Naive thymus-derived CD4-positive, alpha-beta T cell (primary cell): ENCODE measurements at regions not wholly inside any gene's neighbourhood (a gene's known extent, or its start where the extent isn't known, plus 50 kb on each side); places are given as distances from the start of the nearest gene placed in this dataset.

Experiments used
- ATAC-seq: fragments of 150-1000 bp; cut with Tn5 transposase; 2 replicates; pipeline ENCODE4 v1.10.0; 2021; ENCODE audit warnings: mild to moderate bottlenecking, moderate library complexity
- CTCF ChIA-PET: fragments of 350-600 bp; sonication (Branson Sonifier 250); formaldehyde crosslinking; loops from one replicate; lab custom pipeline; 2021; ENCODE audit warnings: antibody characterized with exemption; lab: Charles Lee
- POLR2A ChIA-PET: fragments of 350-600 bp; sonication (Branson Sonifier 250); formaldehyde crosslinking; loops from one replicate; lab custom pipeline; 2021; ENCODE audit warnings: antibody characterized with exemption, inconsistent platforms; lab: Charles Lee
- DNase-seq, 9 donors: peaks; one replicate each; pipeline versions ENCODE4 v3.0.0 to v3.0.0-alpha.2; 2020 to 2022; ENCODE audit warnings: mixed read lengths in 1 of 9
- H3K27ac ChIP-seq: one replicate; pipeline ENCODE4 v1.7.0; 2013; ENCODE audit warnings: mild to moderate bottlenecking, low read depth, low read length, moderate library complexity
- H3K27me3 ChIP-seq, 2 donors: one replicate each; pipeline ENCODE4 v1.7.0; 2013; ENCODE audit warnings: low read length in 2 of 2, mild to moderate bottlenecking in 2 of 2, moderate library complexity in 2 of 2; ENCODE audit not compliant: control insufficient read depth in 2 of 2, insufficient read depth in 2 of 2
- H3K36me3 ChIP-seq, 3 experiments: 1 replicate in 2 of 3; 2 replicates in 1 of 3; pipeline ENCODE4 v1.7.0; 2013; ENCODE audit warnings: low read length in 3 of 3, mild to moderate bottlenecking in 3 of 3, moderate library complexity in 1 of 3; ENCODE audit not compliant: insufficient read depth in 3 of 3, control insufficient read depth in 2 of 3
- H3K4me1 ChIP-seq, 2 donors: one replicate each; pipeline ENCODE4 v1.7.0; 2013; ENCODE audit warnings: low read length in 2 of 2, mild to moderate bottlenecking in 2 of 2, moderate library complexity in 1 of 2; ENCODE audit not compliant: control insufficient read depth in 2 of 2, insufficient read depth in 2 of 2
- H3K4me3 ChIP-seq: 2 replicates; pipeline ENCODE4 v1.7.0; 2013; ENCODE audit warnings: mild to moderate bottlenecking, low read length
- H3K9me3 ChIP-seq, 3 experiments: 1 replicate in 2 of 3; 2 replicates in 1 of 3; pipeline ENCODE4 v1.7.0; 2013; ENCODE audit warnings: low read length in 3 of 3; ENCODE audit not compliant: control insufficient read depth in 2 of 3
- H3K27ac Mint-ChIP-seq, 9 donors: one replicate each; pipeline ENCODE4 v1.8.0; 2020 to 2022; ENCODE audit warnings: mixed read lengths in 9 of 9, mild to moderate bottlenecking in 8 of 9, moderate library complexity in 5 of 9, inconsistent platforms in 2 of 9
- H3K27me3 Mint-ChIP-seq, 5 donors: one replicate each; pipeline ENCODE4 v1.8.0; 2021 to 2022; ENCODE audit warnings: mixed read lengths in 5 of 5, mild to moderate bottlenecking in 1 of 5
- H3K36me3 Mint-ChIP-seq, 5 donors: one replicate each; pipeline ENCODE4 v1.8.0; 2020 to 2022; ENCODE audit warnings: mixed read lengths in 5 of 5, mild to moderate bottlenecking in 3 of 5, inconsistent platforms in 1 of 5
- H3K4me1 Mint-ChIP-seq, 7 donors: one replicate each; pipeline ENCODE4 v1.8.0; 2020 to 2022; ENCODE audit warnings: mixed read lengths in 7 of 7, mild to moderate bottlenecking in 3 of 7, inconsistent platforms in 1 of 7
- H3K4me3 Mint-ChIP-seq, 10 donors: one replicate each; pipeline ENCODE4 v1.8.0; 2020 to 2022; ENCODE audit warnings: mild to moderate bottlenecking in 10 of 10, mixed read lengths in 10 of 10, moderate library complexity in 6 of 10, inconsistent platforms in 2 of 10
- H3K9me3 Mint-ChIP-seq, 11 donors: one replicate each; pipeline ENCODE4 v1.8.0; 2020 to 2022; ENCODE audit warnings: mixed read lengths in 11 of 11, mild to moderate bottlenecking in 4 of 11, inconsistent platforms in 1 of 11, moderate library complexity in 1 of 11
- intact Hi-C, 2 donors: fragments of 100-400 bp; cut with micrococcal nuclease; formaldehyde crosslinking; loops; one replicate each; pipeline ENCODE4 v1.15.1; 2023

- Mint-ChIP-seq H3K9me3 (no peaks in the 10 kb centered on the region), H3K4me1 (no peaks in the 10 kb centered on the region), H3K27me3 (peaks cover 5 to 35% (median 6%) of the 10 kb centered on the region in 5 donors), H3K27ac (no peak overlapping the region), H3K36me3 (no peaks in the 10 kb centered on the region), H3K4me3 (no peak overlapping the region)
- intact Hi-C loops: no loop called here
- ATAC-seq: no peak
- Histone ChIP-seq H3K4me3 (no peak overlapping the region), H3K9me3 (no peaks in the 10 kb centered on the region), H3K27ac (no peak overlapping the region), H3K27me3 (no peaks in the 10 kb centered on the region), H3K36me3 (no peaks in the 10 kb centered on the region), H3K4me1 (no peaks in the 10 kb centered on the region)
- DNase-seq: no peak
- CTCF ChIA-PET: no interaction called here
- POLR2A ChIA-PET: no interaction called here
These were observed 292.3 kb upstream of the IRX4 start for GRCh38 chr5:2175041-2175440.

- Histone ChIP-seq H3K27me3 (no peaks in the 10 kb centered on the region), H3K4me3 (no peak overlapping the region), H3K36me3 (no peaks in the 10 kb centered on the region), H3K9me3 (no peaks in the 10 kb centered on the region), H3K4me1 (no peaks in the 10 kb centered on the region), H3K27ac (no peak overlapping the region)
- intact Hi-C loops: no loop called here
- Mint-ChIP-seq H3K4me1 (no peaks in the 10 kb centered on the region), H3K4me3 (no peak overlapping the region), H3K9me3 (no peaks in the 10 kb centered on the region), H3K27ac (no peak overlapping the region), H3K27me3 (peaks cover 5 to 34% (median 6%) of the 10 kb centered on the region in 5 donors), H3K36me3 (no peaks in the 10 kb centered on the region)
- ATAC-seq: no peak
- no peak for DNase-seq
- CTCF ChIA-PET: no interaction called here
- POLR2A ChIA-PET: no interaction called here
These were observed 291.8 kb upstream of the IRX4 start for GRCh38 chr5:2174538-2174937.

DNA sequence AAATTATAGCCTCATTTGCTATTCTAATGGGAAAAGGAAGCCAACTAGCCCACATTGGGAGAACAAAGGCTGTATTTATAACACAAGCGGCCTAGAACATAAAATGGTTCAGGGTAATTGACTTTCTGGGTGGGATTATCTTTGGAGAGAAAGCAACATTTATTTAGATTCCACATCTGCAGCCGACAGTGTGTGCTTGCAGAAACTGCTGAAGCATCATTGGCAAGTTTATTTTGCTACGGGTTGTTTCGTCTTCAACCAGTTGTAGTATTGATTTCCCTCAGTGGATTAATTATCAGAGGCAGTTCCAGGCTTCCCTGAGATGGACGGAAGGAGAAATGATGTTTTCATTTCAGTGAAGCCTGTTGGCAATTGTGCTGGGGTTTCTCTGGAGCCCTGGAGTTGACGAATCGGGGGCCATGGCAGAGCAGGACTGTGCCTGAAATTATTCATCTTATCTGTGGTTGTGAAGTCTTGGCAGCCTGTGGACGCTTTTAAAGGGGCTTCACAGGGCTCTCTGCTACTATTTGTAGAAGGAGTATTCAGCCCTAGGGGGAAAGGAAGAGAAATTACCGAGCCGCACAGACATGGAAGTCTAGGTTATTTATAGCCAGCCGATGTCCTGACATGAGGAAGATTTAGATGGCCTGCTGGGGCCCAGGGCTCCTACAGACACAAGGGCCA is 290.6 kb upstream of the IRX4 start:
- Histone ChIP-seq H3K4me3 (no peak overlapping the region), H3K27ac (no peak overlapping the region), H3K9me3 (no peaks in the 10 kb centered on the region), H3K4me1 (no peaks in the 10 kb centered on the region), H3K27me3 (no peaks in the 10 kb centered on the region), H3K36me3 (no peaks in the 10 kb centered on the region)
- CTCF ChIA-PET: no interaction called here
- Mint-ChIP-seq H3K27ac (no peak overlapping the region), H3K27me3 (peaks cover 6 to 40% (median 9%) of the 10 kb centered on the region in 5 donors), H3K9me3 (no peaks in the 10 kb centered on the region), H3K4me1 (no peaks in the 10 kb centered on the region), H3K4me3 (no peak overlapping the region), H3K36me3 (no peaks in the 10 kb centered on the region)
- intact Hi-C loops: no loop called here
- ATAC-seq: no peak
- POLR2A ChIA-PET: no interaction called here
- DNase-seq: no peak

- intact Hi-C loops: no loop called here
- Histone ChIP-seq H3K36me3 (no peaks in the 10 kb centered on the region), H3K27me3 (no peaks in the 10 kb centered on the region), H3K4me3 (no peak overlapping the region), H3K4me1 (no peaks in the 10 kb centered on the region), H3K9me3 (no peaks in the 10 kb centered on the region), H3K27ac (no peak overlapping the region)
- POLR2A ChIA-PET: no interaction called here
- no peak overlapping the region for H3K27ac Mint-ChIP-seq
- H3K4me1 Mint-ChIP-seq: no peaks in the 10 kb centered on the region
- H3K9me3 Mint-ChIP-seq: no peaks in the 10 kb centered on the region
- ATAC-seq (no peak), DNase-seq (no peak)
- H3K36me3 Mint-ChIP-seq: no peaks in the 10 kb centered on the region
- H3K27me3 Mint-ChIP-seq: peaks cover 6 to 48% (median 10%) of the 10 kb centered on the region in 5 donors
- H3K4me3 Mint-ChIP-seq: no peak overlapping the region
- CTCF ChIA-PET: no interaction called here
These were observed 289.7 kb upstream of the IRX4 start for GRCh38 chr5:2172471-2172870.

DNA sequence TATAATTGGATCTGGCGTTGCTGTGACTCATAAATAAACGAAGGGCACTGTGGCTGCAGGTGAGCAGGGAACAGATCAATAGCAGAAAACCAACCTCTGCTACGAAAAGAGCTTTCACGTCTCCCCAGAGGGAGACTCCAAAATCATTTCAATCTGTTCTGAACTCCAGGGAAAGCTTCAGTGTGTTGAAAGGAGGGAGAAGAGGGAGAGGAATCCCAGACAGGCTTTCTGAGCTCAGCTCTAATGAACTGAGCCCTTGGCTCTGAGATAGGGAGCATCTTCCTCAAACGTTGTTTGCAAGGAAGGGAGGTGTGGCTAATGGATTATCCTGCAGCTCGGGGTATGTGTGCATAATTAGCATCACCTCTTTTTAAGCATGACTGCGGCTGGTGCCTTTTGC is 288.0 kb upstream of the IRX4 start:
- CTCF ChIA-PET: interaction anchor here (0.6 kb wide), 1 partner anchor 23 kb away, joined by 3 read pairs; no protein-coding TSS in a partner anchor
- H3K4me3 ChIP-seq: no peak overlapping the region
- no peak for DNase-seq
- no peak overlapping the region for H3K27ac ChIP-seq
- no peaks in the 10 kb centered on the region for H3K4me1 ChIP-seq
- H3K4me3 Mint-ChIP-seq: no peak overlapping the region
- H3K9me3 Mint-ChIP-seq: no peaks in the 10 kb centered on the region
- no peaks in the 10 kb centered on the region for H3K4me1 Mint-ChIP-seq
- H3K27ac Mint-ChIP-seq: no peak overlapping the region
- H3K36me3 ChIP-seq: no peaks in the 10 kb centered on the region
- POLR2A ChIA-PET: no interaction called here
- intact Hi-C loops: no loop called here
- H3K27me3 ChIP-seq: no peaks in the 10 kb centered on the region
- ATAC-seq: no peak
- peaks cover 4 to 55% (median 8%) of the 10 kb centered on the region in 5 donors for H3K27me3 Mint-ChIP-seq
- H3K36me3 Mint-ChIP-seq: no peaks in the 10 kb centered on the region
- no peaks in the 10 kb centered on the region for H3K9me3 ChIP-seq

- Histone ChIP-seq H3K9me3 (no peaks in the 10 kb centered on the region), H3K27ac (no peak overlapping the region), H3K27me3 (no peaks in the 10 kb centered on the region), H3K4me1 (no peaks in the 10 kb centered on the region), H3K4me3 (no peak overlapping the region), H3K36me3 (no peaks in the 10 kb centered on the region)
- no peaks in the 10 kb centered on the region for H3K36me3 Mint-ChIP-seq
- H3K4me1 Mint-ChIP-seq: no peaks in the 10 kb centered on the region
- H3K27me3 Mint-ChIP-seq: peaks cover 6 to 58% (median 8%) of the 10 kb centered on the region in 5 donors
- intact Hi-C loops: no loop called here
- H3K4me3 Mint-ChIP-seq: no peak overlapping the region
- POLR2A ChIA-PET: no interaction called here
- H3K9me3 Mint-ChIP-seq: no peaks in the 10 kb centered on the region
- no peak overlapping the region for H3K27ac Mint-ChIP-seq
- CTCF ChIA-PET: no interaction called here
- ATAC-seq (no peak), DNase-seq (no peak)
These were observed 287.4 kb upstream of the IRX4 start for GRCh38 chr5:2169850-2170760.
